Ascending aorta (tissue), 2 donors: ENCODE measurements at regions not wholly inside any gene's neighbourhood (a gene's known extent, or its start where the extent isn't known, plus 50 kb on each side); places are given as distances from the start of the nearest gene placed in this dataset.
"Not testable (repeated sequence)": the region's sequence is repeated elsewhere in the genome, so short reads cannot be mapped to it uniquely, and the experiment has no call there.

Source experiments
- DNase-seq, 2 donors: peaks; one replicate each; pipeline ENCODE4 v3.0.0-alpha.2; 2019; ENCODE audit warnings: low spot score in 2 of 2
- H3K27ac ChIP-seq, 2 donors: fragments of 200-600 bp; sonication (generic); one replicate each; pipeline ENCODE4 v1.5.1; 2016 to 2017; ENCODE audit warnings: mild to moderate bottlenecking in 1 of 2
- H3K27me3 ChIP-seq: fragments of 200-600 bp; sonication (generic); one replicate; pipeline ENCODE4 v1.5.1; 2017
- H3K36me3 ChIP-seq, 2 donors: fragments of 200-600 bp; sonication (generic); one replicate each; pipeline ENCODE4 v1.5.1; 2016
- H3K4me1 ChIP-seq, 2 donors: fragments of 200-600 bp; sonication (generic); one replicate each; pipeline ENCODE4 v1.5.1; 2016 to 2017; ENCODE audit warnings: mild to moderate bottlenecking in 1 of 2
- H3K4me3 ChIP-seq, 2 donors: fragments of 200-600 bp; sonication (generic); one replicate each; pipeline ENCODE4 v1.5.1; 2016 to 2017; ENCODE audit warnings: mild to moderate bottlenecking in 1 of 2
- H3K9me3 ChIP-seq, 2 donors: fragments of 200-600 bp; sonication (generic); one replicate each; pipeline ENCODE4 v1.5.1; 2016
- intact Hi-C: fragments of 100-400 bp; cut with DNase I; formaldehyde crosslinking; loops from one replicate; pipeline ENCODE4 v1.15.1; 2023
- TF ChIP-seq, protein P1 (sequence below), 3 experiments: fragments of 200-600 bp in 2 of 3; fragments of 450-650 bp in 1 of 3; sonication (generic) in 2 of 3; IDR thresholded peaks; one replicate each; pipeline ENCODE4 v1.5.1; 2016 to 2019; ENCODE audit warnings: antibody characterized with exemption in 3 of 3, mild to moderate bottlenecking in 1 of 3, moderate library complexity in 1 of 3

DNA sequence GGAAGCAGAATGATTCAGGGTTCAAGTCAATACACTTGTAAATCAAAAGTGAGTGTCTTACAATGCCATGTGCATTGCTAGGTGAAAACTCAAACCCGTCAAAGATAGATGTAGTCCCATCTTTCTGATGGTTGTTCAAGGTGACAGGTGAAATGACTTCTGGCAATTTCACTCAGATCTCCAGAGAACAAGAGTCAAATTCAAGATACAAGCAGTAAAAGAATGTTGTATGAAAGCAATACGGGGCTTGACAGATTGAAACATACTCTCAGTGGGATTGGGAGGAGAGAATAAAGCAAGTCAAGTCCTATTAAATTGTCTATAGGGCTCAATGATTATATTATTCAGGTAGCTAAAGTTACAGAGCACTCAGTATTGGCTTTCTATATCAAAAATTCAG is 105.1 kb upstream of the ANXA10 start:
- Histone ChIP-seq H3K4me1 (no peaks in the 10 kb centered on the region), H3K4me3 (no peak overlapping the region), H3K9me3 (no peaks in the 10 kb centered on the region), H3K27ac (no peak overlapping the region), H3K27me3 (no peaks in the 10 kb centered on the region), H3K36me3 (no peaks in the 10 kb centered on the region)
- DNase-seq: no peak
- intact Hi-C loops: no loop called here
- TF ChIP-seq, protein P1, sequence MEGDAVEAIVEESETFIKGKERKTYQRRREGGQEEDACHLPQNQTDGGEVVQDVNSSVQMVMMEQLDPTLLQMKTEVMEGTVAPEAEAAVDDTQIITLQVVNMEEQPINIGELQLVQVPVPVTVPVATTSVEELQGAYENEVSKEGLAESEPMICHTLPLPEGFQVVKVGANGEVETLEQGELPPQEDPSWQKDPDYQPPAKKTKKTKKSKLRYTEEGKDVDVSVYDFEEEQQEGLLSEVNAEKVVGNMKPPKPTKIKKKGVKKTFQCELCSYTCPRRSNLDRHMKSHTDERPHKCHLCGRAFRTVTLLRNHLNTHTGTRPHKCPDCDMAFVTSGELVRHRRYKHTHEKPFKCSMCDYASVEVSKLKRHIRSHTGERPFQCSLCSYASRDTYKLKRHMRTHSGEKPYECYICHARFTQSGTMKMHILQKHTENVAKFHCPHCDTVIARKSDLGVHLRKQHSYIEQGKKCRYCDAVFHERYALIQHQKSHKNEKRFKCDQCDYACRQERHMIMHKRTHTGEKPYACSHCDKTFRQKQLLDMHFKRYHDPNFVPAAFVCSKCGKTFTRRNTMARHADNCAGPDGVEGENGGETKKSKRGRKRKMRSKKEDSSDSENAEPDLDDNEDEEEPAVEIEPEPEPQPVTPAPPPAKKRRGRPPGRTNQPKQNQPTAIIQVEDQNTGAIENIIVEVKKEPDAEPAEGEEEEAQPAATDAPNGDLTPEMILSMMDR (IDR thresholded peaks at IDR 0.05): no peak

DNA sequence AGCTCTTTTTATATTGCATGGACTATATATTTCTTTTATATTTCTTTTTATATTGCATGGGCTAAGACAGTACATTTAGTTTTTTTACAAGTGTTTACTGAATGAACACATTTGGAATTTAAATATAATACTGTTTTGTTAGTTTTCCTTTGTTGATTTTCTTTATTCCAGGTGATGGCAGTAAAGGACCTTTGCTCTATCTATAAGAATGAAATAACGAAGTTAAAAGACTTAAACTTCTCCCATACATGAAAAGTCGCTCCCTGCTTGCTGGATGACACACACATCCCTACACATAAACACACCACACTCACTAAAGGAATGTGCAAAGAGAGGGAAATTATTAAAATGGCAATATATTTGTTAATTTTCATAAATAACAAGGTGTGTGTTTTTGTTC is 102.5 kb upstream of the ANXA10 start:
- Histone ChIP-seq H3K4me1 (no peaks in the 10 kb centered on the region), H3K4me3 (no peak overlapping the region), H3K27me3 (no peaks in the 10 kb centered on the region), H3K9me3 (no peaks in the 10 kb centered on the region), H3K27ac (no peak overlapping the region), H3K36me3 (no peaks in the 10 kb centered on the region)
- intact Hi-C loops: no loop called here
- no peak for DNase-seq
- TF ChIP-seq, protein P1 (IDR thresholded peaks at IDR 0.05): no peak

DNA sequence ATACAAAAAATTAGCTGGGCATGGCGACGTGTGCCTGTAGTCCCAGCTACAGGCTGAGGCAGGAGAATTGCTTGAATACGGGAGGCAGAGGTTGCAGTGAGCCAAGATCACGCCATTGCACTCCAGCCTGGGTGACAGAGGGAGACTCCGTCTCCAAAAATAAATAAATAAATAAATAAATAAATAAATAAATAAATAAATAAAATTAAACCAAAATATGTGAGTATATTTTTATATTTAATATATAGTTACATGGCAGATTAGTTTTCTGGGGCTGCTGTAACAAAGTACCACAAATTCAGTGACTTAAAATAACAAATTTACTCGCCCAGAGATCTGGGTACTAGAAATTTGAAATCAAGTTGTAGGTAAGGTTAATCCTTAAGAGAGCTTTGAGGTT is 84.2 kb upstream of the ANXA10 start:
- H3K4me1 ChIP-seq, H3K27me3 ChIP-seq, DNase-seq, H3K36me3 ChIP-seq, H3K9me3 ChIP-seq, intact Hi-C loops, H3K4me3 ChIP-seq, H3K27ac ChIP-seq: not testable (repeated sequence)

DNA sequence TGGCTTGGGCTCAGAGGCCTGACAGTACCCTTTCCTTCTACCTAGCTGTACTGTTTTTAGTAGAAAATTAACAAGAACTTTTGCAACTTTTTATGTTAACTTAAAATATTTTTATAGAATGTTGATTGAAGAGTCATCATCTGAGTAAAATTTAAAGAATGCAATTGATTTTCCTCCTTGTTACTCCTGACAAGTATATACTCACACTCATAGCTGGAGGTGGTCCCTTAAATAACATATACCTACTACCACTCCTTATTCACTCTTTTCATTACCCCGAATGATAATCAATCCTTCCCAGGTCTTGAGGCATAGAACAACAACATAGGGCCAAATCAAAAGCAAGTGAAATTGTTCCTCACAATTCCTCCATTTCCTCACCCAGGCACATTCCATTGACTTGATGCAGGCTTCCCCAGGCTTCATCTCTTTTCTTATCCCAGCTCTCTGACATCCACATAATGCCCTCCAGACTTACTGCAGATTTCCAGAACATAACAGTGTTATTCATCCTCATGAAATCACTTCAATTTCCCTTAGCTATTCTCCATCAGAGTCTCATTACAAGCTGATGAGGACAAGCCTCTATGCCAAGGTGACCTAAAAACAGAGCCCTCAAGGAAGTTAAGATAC is 73.2 kb upstream of the ANXA10 start:
- no peak overlapping the region for H3K27ac ChIP-seq

DNA sequence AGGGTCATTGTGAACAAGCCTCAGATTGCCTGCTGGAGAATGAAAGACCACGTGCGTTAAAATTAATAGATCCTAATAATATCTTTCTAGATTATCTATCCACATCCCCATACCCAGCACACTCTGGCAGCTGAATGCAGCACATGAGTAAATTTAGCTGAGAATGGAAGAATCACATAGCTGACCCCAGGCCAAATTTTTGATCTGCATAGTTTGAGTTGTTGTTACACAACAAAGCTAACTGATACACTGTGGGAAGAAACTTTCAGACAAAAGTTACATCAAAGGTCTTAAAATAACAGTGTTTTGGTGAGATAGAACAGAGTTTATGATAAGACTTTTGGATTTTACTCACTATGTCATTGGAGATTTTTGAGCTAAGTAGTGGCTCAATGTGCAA is 72.4 kb upstream of the ANXA10 start:
- TF ChIP-seq, protein P1 (IDR thresholded peaks at IDR 0.05): no peak
- Histone ChIP-seq H3K4me3 (no peak overlapping the region), H3K27ac (no peak overlapping the region), H3K9me3 (no peaks in the 10 kb centered on the region), H3K27me3 (no peaks in the 10 kb centered on the region), H3K4me1 (no peaks in the 10 kb centered on the region), H3K36me3 (no peaks in the 10 kb centered on the region)
- intact Hi-C loops: no loop called here
- no peak for DNase-seq

More for the DNA sequence above, 73.2 kb upstream of the ANXA10 start:
- Histone ChIP-seq H3K4me3 (no peak overlapping the region), H3K27me3 (no peaks in the 10 kb centered on the region), H3K9me3 (no peaks in the 10 kb centered on the region), H3K36me3 (no peaks in the 10 kb centered on the region), H3K4me1 (no peaks in the 10 kb centered on the region)
- DNase-seq: no peak
- intact Hi-C loops: no loop called here
- TF ChIP-seq, protein P1 (IDR thresholded peaks at IDR 0.05): no peak

DNA sequence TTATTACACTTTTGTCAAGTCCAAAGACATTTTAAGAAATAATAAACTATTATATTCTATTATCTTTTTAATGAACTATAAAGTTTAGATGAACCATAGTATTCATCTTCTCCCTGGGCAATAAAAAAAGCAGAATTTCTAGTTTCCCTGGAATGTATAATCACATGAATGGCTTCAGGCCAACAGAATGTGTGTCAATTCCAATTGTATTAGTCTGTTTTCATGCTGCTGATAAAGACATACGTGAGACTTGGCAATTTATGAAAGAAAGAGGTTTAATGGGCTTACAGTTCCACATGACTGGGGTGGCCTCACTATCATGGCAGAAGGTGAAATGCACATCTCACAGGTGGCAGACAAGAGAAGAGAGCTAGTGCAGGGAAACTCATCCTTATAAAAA is 70.7 kb upstream of the ANXA10 start:
- intact Hi-C loops: no loop called here
- Histone ChIP-seq H3K27ac (no peak overlapping the region), H3K4me3 (no peak overlapping the region), H3K27me3 (no peaks in the 10 kb centered on the region), H3K36me3 (no peaks in the 10 kb centered on the region), H3K4me1 (no peaks in the 10 kb centered on the region), H3K9me3 (no peaks in the 10 kb centered on the region)
- TF ChIP-seq, protein P1 (IDR thresholded peaks at IDR 0.05): no peak
- DNase-seq: no peak
